AG04449 (cell line): ENCODE measurements at regions not wholly inside any gene's neighbourhood (a gene's known extent, or its start where the extent isn't known, plus 50 kb on each side); places are given as distances from the start of the nearest gene placed in this dataset.

Experiments
- CTCF ChIA-PET: fragments of 350-600 bp; formaldehyde crosslinking; extraction: SDS; loops from one replicate; lab custom pipeline; 2021; ENCODE audit warnings: antibody characterized with exemption; lab: Yijun Ruan, JAX
- POLR2A ChIA-PET: fragments of 400-600, 350-600 bp; formaldehyde crosslinking; extraction: SDS; loops from one replicate; lab custom pipeline; 2020; ENCODE audit warnings: antibody characterized with exemption, inconsistent platforms; lab: Yijun Ruan, JAX
- DNase-seq: peaks from one replicate; pipeline ENCODE4 v3.0.0-alpha.2; 2010; ENCODE audit warnings: low read depth, low spot score
- H3K4me3 ChIP-seq: 2 replicates; pipeline ENCODE4 v1.5.1; 2011; ENCODE audit warnings: low read depth, mild to moderate bottlenecking, control low read depth, low read length
- CTCF ChIP-seq: IDR thresholded peaks from one replicate; pipeline ENCODE4 v1.5.1; 2011; ENCODE audit warnings: mild to moderate bottlenecking, moderate library complexity, low read length, control low read depth, inconsistent platforms; ENCODE audit not compliant: insufficient read depth; ENCODE audit errors: missing control alignments

- no peak overlapping the region for H3K4me3 ChIP-seq
- POLR2A ChIA-PET, result no interaction called here
- no peak for TF ChIP-seq CTCF
- CTCF ChIA-PET, result no interaction called here
- no peak for DNase-seq
Measured at GRCh38 chr16:79543219-79543618, 57.3 kb downstream of the MAF start.

GRCh38 chr16:79542237-79542774, 58.2 kb downstream of the MAF start:
- CTCF ChIA-PET, result no interaction called here
- TF ChIP-seq CTCF, result no peak
- no peak for DNase-seq
- H3K4me3 ChIP-seq, result no peak overlapping the region
- POLR2A ChIA-PET, result no interaction called here

GRCh38 chr16:79540825-79541595, 59.5 kb downstream of the MAF start:
- CTCF ChIA-PET, result no interaction called here
- no peak for TF ChIP-seq CTCF
- POLR2A ChIA-PET, result no interaction called here
- no peak for DNase-seq
- H3K4me3 ChIP-seq, result no peak overlapping the region

- no peak overlapping the region for H3K4me3 ChIP-seq
- no peak for TF ChIP-seq CTCF
- ChIA-PET POLR2A (no interaction called here), CTCF (no interaction called here)
- DNase-seq, result no peak
Measured at GRCh38 chr16:79537584-79537983, 63.0 kb downstream of the MAF start.

GRCh38 chr16:79536958-79537357, 63.6 kb downstream of the MAF start:
- CTCF ChIA-PET, result no interaction called here
- no peak overlapping the region for H3K4me3 ChIP-seq

More at GRCh38 chr16:79536958-79537357, 63.6 kb downstream of the MAF start:
- no peak for DNase-seq
- POLR2A ChIA-PET, result no interaction called here
- no peak for TF ChIP-seq CTCF
